Hepatic stellate cell (primary cell): ENCODE measurements at regions not wholly inside any gene's neighbourhood (a gene's known extent, or its start where the extent isn't known, plus 50 kb on each side); places are given as distances from the start of the nearest gene placed in this dataset.

ENCODE experiments used
- DNase-seq: peaks from one replicate; pipeline ENCODE4 v3.0.0; 2011; ENCODE audit warnings: low spot score

- DNase-seq = no peak
Measured at GRCh38 chr2:4862031-4862430, 830.2 kb upstream of the SOX11 start.

DNA sequence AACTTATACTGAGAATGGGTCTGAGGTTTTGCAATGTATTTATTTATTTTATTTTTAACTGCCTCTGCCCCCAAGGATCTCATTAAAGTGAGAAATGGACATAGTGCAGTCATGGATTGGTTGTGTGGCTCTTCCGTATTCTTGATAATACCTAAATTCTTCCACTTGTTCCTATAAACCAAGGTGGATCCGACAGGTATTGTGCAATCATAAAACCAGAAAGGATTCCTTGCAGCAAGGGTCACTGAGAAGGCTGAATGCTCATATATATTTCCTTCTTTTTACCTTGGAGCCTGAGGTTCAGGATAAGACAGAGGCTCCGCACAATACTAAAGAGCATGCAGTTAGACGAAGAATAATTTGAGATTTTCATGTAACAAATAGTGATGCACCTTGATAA is 826.0 kb upstream of the SOX11 start:
- DNase-seq = no peak

- DNase-seq = no peak
Measured at GRCh38 chr2:4868466-4868865, 823.7 kb upstream of the SOX11 start.

DNA sequence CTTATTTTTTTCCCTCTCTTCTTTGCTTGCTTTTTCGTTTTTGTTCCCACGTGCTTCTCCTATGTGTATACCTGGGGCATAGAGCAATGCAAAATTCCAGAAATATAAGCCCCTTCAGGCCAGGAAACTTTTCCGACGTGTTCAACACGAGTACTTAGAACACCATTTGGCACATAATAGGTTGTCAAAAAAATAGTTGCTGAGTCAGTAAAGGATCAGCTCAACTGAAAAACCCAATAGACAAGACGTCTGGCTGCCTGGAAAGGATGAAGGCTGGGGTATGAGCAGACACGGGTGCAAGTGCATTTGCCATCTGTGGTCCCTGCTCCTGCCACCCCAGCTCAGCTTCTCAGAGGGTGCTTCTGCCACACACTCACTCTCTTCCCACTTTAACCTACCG is 823.0 kb upstream of the SOX11 start:
- no peak for DNase-seq

- no peak for DNase-seq
Measured at GRCh38 chr2:4873364-4873763, 818.8 kb upstream of the SOX11 start.

DNA sequence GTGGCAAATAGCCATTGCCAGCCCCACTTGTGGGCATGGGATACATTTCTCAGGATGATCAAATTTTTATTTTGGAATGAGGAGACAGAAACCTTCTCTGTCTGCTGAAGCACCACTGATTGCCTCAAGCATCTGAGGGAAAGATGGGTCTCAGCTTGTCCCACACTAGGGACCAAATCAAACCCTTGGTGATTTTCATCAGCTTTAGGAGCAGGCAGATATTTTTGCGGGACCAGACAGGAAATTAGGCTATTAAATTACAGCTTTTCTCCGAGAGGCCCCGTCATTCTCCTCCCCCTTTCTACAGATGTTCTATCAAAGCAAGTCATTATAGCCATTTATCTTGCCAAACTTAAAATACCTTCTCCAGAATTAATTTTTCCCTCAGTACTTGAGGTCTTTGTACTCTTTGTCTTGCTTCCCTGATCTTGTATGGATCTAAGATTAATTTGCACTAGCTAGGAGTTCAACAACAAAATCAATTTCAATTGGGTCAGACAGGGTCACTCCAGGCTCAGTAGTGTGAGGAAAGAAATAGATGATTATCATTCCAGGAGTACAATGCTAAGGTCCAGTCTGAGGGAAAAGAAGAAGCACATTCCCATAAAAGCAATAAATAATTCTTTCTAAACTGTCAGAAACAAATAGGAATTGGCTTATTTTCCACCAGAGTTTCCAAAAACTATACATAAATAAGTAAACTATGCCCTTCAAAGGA is 818.1 kb upstream of the SOX11 start:
- DNase-seq = no peak

DNA sequence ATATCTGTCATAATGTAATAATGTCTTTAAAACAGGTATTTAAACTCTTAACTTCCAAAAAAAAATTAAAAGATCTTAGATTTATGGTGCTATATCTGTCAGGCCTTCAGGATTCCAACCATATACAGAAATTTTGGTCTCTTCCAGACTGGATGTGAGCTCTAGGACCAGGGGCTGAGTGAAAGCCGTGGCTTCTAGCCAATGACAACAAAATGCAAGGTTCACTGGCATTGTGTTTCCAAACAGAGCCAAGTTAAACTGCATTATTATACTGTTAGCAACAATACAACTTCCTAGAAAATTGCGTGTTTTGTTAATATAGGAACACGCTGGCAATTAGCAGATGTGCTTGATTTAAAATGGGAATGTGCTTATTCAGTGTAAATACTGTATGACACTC is 809.8 kb upstream of the SOX11 start:
- DNase-seq = no peak

DNA sequence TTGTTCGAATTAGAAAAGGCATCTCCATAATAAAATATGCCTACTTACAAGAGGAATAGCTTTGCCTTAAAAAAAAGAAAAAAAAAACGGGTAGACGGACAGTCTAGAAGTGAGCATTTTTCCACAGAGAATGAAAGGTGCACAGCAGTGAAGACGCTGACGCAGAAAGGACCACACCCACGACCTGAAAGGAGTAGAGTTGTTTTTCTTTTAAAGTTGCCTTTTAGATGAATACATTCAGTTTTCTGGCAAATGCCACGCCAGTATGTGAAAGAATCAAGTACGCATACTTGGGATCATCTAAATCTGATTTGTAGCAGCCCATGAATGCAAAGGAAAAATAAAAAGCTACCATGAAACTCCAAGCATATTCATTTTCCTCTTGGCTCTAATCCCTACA is 809.2 kb upstream of the SOX11 start:
- DNase-seq = no peak

GRCh38 chr2:4883375-4883774 is 808.8 kb upstream of the SOX11 start:
- no peak for DNase-seq

DNA sequence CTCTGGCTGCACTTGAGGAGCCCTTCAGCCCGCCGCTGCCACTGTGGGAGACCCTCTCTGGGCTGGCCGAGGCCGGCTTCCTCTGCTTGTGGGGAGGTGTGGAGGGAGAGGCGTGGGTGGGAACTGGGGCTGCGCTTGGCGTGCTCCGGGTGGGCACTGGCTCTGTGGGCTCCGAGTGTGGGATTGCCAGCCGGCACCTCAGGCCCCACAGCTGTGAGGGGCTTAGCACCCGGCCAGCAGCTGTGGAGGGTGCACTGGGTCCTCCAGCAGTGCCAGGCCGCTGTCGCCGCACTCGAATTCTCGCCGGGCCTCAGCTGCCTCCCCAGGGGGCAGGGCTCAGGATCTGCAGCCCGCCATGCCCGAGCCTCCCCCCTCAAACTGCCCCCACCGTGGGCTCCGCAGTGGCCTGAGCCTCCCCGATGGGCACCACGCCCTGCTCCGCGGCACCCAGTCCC is 808.0 kb upstream of the SOX11 start:
- DNase-seq = no peak

- no peak for DNase-seq
Measured at GRCh38 chr2:4891394-4891793, 800.8 kb upstream of the SOX11 start.

DNA sequence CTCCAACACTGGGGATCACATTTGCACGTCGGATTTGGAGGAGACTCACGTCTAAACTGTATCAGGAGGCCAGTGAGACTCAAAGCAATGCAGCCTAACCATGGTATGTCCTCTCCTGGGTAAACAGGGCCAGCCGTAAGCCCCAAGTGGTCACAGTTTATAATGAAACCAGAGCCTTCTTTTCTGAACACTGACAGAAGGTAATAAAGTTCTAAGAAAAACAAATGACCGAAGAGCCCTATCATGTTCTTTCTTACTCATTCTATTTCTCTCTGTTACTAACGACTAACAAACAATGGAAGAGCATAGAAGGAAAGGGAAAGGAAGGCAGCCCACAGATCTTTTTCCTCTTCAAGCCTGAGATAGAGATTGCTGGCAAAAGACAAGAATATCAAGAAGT is 796.8 kb upstream of the SOX11 start:
- DNase-seq = no peak

DNA sequence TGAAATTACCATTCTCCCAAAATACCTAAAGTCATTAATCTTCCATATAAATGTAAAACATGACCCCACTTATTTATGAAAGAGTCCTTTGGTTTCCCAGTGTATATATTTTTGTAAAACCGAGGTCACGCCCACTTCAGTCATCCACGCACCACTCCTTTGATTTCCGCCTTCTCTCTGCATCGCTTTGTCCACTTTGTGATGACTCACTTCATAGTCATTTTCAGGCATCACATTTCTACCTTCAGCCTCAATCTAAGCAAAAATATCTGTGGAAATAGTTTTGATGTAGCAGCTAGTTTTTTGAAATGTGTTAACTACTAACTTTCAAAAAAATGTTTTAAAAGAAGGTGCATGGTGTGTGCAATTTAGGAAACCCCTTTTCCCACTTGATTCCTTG is 793.5 kb upstream of the SOX11 start:
- no peak for DNase-seq

- DNase-seq = no peak
Measured at GRCh38 chr2:4900242-4900641, 791.9 kb upstream of the SOX11 start.

- no peak for DNase-seq
Measured at GRCh38 chr2:4900861-4901770, 791.1 kb upstream of the SOX11 start.

GRCh38 chr2:4903656-4904348 is 788.4 kb upstream of the SOX11 start:
- no peak for DNase-seq

- DNase-seq = no peak
Measured at GRCh38 chr2:4908461-4908860, 783.7 kb upstream of the SOX11 start.

- no peak for DNase-seq
Measured at GRCh38 chr2:4909346-4910009, 782.7 kb upstream of the SOX11 start.

DNA sequence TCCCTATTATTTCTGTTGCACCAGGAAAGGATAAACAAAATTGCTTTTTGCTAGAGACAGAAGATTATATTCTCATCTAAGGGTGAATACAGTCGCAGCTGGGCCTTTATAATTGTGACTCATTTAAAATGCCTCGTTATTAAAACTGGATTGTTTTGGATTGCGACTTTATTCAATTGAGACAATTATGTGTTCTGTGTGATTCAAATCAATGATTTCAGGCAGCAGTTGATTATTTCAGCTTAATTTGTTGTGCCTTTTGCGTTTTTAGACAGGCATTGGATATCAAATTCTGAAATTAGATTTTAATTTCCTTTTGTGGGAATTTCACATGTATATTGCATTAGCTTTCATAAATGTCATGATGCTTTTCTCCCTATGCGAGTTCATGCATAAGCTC is 778.1 kb upstream of the SOX11 start:
- no peak for DNase-seq

GRCh38 chr2:4914551-4914950 is 777.6 kb upstream of the SOX11 start:
- DNase-seq = no peak

- DNase-seq = no peak
Measured at GRCh38 chr2:4915357-4915756, 776.8 kb upstream of the SOX11 start.

DNA sequence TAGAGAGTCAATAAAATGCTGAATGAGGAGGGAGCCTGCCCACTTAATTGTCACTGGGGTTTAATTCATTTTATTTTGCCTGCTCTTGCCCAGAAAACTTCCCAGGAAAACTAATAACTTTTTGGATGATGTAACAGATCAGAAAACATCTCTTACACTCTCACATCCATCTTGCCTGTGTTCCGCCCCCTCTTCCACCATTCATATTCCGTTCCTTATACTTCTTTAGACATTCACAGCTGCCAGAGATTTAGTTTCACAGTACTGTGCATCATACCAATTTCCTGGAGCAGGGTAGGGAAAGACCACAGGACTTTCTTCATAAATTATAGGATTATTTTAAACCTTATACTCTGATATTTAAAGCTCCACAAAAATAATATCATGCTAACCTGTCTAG is 776.1 kb upstream of the SOX11 start:
- DNase-seq = no peak
